HG03460 (cell line): ENCODE measurements at regions not wholly inside any gene's neighbourhood (a gene's known extent, or its start where the extent isn't known, plus 50 kb on each side); places are given as distances from the start of the nearest gene placed in this dataset.

Experiments used
- ATAC-seq: cut with Tn5 transposase; IDR thresholded peaks from one replicate; pipeline ENCODE4 v1.9.1; 2021; ENCODE audit not compliant: unreplicated experiment

GRCh38 chrX:15918003-15918402 lies 63.4 kb upstream of the AP1S2 start:
- no peak for ATAC-seq

- no peak for ATAC-seq
Measured at GRCh38 chrX:15916704-15917084, 62.1 kb upstream of the AP1S2 start.

- ATAC-seq, result no peak
Measured at GRCh38 chrX:15915959-15916703, 61.5 kb upstream of the AP1S2 start.

- ATAC-seq, result no peak
Measured at GRCh38 chrX:15914486-15914885, 59.9 kb upstream of the AP1S2 start.

- ATAC-seq, result no peak
Measured at GRCh38 chrX:15913146-15913545, 58.5 kb upstream of the AP1S2 start.

GRCh38 chrX:15911734-15912550 lies 57.3 kb upstream of the AP1S2 start:
- ATAC-seq, result no peak

- ATAC-seq, result no peak
Measured at GRCh38 chrX:15909605-15910004, 55.0 kb upstream of the AP1S2 start.

GRCh38 chrX:15908603-15909290 lies 54.1 kb upstream of the AP1S2 start:
- no peak for ATAC-seq

- ATAC-seq, result no peak
Measured at GRCh38 chrX:15906041-15906943, 51.7 kb upstream of the AP1S2 start.
